HG02571 (cell line): ENCODE measurements at regions not wholly inside any gene's neighbourhood (a gene's known extent, or its start where the extent isn't known, plus 50 kb on each side); places are given as distances from the start of the nearest gene placed in this dataset.
"Not testable (repeated sequence)": the region's sequence is repeated elsewhere in the genome, so short reads cannot be mapped to it uniquely, and the experiment has no call there.

ENCODE experiments used
- ATAC-seq: cut with Tn5 transposase; IDR thresholded peaks from one replicate; pipeline ENCODE4 v1.9.1; 2021; ENCODE audit warnings: mild to moderate bottlenecking, moderate library complexity; ENCODE audit not compliant: unreplicated experiment

DNA sequence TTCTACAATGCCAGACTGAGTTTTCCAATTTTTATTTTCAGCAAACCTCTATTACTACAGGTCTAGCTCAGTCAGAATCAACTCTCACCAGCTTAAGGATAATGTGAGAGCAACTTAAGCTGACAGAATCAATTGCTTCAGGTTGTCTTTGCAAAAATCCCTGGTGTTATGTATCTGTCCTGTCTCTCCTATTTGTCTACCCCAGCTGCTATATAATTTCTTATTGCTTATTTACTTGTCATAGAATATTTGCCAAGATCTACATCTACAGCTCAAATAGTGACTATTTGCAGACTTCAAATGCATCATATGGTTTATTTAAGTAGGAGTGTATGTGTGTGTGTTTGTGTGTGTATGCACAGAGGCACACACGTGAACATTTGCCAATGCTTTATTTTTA, 54.1 kb downstream of the FOXG1 start:
- ATAC-seq = no peak

DNA sequence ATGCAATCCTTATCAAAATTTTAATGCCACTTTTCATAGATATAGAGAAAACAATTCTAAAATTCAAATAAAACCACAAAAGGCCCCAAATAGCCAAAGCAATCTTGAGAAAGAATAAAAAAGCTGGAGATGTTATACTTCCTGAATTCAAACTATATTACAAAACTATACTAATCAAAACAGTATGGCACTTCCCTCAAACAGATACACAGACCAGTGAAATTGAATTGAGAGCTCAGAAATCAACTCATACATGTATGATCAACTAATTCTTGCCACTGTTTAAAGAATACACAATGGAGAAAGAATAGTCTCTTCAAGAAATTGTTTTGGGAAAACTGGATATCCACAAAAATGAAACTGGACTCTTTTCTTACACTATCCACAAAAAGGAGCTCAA, 55.4 kb downstream of the FOXG1 start:
- ATAC-seq = no peak

DNA sequence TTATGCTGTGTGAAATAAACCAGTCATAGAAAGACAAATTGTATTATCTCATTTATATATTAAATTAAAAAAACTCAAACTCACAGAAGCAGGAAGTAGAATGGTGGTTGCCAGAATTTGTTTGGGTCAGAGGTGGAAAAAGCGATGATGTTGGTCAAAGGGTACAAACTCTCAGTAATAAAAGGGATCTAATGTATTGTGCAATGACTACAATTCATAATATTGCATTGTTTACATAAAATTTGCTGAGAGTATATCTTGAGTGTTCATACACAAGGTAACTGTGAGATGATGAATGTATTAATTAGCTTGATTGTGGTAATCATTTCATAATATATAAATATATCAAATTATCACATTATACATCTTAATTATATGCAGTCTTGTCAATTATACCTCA, 56.7 kb downstream of the FOXG1 start:
- no peak for ATAC-seq

DNA sequence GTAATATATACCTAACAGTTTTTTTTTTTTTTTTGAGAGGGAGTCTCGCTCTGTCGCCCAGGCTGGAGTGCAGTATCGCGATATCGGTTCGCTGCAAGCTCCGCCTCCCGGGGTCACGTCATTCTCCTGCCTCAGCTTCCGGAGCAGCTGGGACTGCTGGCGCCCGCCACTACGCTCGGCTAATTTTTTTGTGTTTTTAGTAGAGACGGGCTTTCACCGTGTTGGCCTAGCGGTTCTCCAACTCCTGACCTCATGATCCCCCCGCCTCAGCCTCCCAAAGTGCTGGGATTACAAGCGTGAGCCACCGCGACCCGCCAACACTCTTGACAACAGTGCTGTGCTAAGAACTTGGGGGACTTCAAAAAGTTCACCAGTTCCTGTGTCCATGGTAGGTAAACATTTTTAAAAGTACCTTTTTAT, 63.5 kb downstream of the FOXG1 start:
- ATAC-seq = no peak

- peak; percentile 98 for ATAC-seq
These were observed 64.5 kb downstream of the FOXG1 start for GRCh38 chr14:28831126-28831525.

DNA sequence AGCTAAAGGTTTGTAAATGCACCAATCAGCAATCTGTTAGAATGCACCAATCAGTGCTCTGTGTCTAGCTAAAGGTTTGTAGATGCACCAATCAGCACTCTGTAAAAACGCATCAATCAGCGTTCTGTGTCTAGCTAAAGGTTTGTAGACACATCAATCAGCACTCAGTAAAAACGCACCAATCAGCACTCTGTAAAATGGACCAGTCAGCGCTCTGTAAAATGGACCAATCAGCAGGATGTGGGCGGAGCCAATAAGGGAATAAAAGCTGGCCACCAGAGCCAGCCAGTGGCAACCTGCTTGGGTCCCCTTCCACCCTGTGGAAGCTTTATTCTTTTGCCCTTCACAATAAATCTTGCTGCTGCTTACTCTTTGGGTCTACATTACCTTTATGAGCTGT, 76.0 kb downstream of the FOXG1 start:
- not testable (repeated sequence) for ATAC-seq

- no peak for ATAC-seq
These were observed 101.0 kb downstream of the FOXG1 start for GRCh38 chr14:28867571-28867970.

DNA sequence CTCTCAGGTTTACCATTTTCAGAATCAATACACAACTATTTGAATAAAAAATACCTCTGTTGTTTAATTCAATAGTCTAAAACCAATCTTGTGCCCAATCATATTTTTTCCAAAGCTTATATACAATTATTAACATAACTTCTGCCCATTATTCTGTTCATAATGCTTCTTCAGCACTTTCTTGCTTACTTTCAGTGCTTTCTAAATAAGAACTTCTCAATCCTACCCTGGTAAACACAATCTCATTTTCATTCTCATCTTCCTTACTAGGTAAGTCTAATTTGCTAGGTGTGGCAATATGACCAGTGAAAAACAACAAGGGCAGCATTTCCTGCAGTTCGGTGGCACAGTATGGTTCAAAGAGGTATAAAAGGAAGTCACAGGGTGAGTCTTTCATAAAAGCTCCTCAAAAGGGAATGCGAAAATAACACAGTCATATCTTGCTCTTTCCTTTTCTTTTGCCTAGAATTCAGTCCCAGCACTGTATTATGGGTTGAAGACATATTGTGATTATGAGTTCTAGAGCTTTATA, 103.5 kb downstream of the FOXG1 start:
- ATAC-seq = no peak

DNA sequence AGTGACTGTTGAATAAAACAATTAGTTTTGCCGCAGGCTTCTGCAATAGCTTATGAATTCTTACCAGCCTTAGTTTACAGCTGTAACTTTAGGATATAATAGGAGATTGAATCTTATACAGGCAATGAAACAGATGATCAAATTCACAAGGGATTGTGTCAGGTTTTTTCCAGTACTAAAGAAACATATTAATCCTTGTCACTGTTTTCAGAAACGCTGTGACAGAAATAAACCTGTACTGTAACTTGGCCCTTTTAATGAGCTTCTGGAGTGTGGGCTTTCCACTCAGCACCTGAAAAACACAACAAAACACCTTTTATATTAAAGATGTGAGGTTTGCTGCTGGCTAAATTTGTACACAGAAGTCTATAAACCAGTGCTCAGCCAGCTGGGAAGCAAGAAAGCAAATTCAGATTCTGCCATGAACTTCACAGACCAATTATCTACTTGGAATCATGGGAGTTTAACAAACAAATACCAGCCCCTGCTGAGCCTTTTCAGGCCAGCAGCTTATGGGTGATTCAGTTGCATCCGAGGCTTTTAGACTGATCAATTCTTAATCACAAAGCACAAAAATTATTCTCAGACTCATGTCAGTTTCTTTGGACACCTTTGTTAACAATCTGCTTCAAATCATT, 109.5 kb downstream of the FOXG1 start:
- no peak for ATAC-seq

GRCh38 chr14:28876572-28876945, 110.0 kb downstream of the FOXG1 start:
- ATAC-seq = no peak

DNA sequence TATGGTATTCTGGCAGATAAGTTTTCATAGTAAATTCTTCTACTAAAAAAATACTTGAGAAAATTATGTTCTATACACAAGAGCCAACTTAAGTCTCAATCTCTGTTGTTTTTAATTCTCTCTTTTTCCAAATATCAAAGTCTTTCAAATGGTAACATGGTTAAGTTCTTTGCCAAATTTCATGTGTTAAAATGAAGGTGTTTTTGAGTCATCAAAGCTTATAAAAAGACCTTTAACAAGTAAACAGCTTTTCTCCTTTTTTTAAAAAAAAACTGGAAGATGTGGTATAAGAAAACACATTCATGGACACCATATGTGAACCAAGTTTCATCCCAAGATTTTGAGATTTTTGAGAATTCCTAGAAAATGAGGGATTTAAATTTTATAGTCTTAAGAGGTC, 111.3 kb downstream of the FOXG1 start:
- no peak for ATAC-seq

- no peak for ATAC-seq
These were observed 113.0 kb downstream of the FOXG1 start for GRCh38 chr14:28879573-28879996.

DNA sequence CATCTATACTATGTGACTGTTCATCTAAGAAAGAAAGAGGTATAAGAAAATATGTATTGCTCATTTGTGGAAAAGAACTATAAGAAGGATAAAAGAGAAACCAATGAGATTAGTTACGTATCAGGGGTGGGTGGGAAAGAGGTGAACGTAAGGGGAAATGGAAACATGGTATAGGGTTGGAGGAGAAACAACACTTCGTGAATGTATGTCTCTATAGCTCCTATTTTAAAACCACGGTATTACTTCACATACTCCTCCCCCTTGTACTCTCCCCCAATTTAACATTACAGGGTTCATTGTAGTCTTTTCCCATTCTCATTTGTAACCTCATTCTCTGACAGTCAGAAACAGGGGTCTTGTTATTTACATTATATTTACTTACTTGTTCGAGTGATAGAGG, 120.4 kb downstream of the FOXG1 start:
- no peak for ATAC-seq

DNA sequence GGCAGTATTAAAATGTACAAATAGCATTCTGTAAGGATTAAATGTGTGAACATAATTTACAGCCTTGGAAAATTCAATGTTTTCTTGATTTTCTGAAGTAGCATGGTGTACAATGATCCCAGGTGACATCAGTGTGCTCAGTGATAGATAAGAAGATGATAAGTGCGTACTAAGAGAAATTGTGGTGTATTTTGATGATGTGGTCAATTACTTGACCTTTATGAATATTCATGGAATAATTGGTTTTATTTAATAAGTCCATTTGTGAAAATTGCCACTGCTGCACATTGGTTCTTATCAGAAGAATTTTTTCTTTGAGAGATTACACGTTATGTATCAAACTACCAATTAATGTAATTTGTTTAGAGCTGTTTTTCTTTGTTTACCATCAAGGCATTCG, 128.8 kb downstream of the FOXG1 start:
- ATAC-seq = no peak

DNA sequence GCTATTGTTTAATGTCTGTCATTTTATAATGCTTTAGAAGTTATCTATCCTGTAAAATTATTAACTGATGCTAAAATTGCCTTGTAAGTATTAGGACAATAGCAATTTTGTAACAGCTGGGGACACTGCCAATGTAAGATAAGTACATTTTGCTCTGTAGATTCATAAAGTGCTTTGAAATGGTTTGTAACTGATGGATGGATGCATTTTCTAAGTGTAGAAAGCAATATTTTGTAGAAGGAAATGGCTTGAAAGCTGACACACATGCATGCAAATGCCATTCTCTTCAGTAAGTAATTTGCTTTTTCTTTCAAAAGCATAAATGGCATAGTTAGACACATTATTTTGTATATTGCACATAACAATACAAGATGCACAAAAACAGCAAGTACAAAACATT, 129.8 kb downstream of the FOXG1 start:
- ATAC-seq = no peak

DNA sequence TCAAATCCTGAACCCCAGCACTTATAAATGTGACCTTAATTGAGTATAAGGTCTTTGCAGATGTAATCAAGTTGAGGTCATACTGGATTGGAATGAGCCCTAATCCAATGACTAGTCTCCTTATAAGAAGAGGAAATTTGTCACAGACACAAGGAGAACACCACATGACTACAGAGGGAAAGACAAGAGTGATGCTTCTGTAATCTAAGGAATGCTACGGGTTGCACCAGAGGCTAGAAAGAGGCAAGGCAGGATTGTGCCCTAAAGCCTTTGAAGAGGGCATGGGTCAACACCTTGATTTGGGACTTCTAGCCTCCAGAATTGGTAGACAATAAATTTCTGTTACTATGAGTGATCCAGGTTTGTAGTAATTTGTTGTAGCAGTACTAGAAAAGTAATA, 135.0 kb downstream of the FOXG1 start:
- no peak for ATAC-seq

DNA sequence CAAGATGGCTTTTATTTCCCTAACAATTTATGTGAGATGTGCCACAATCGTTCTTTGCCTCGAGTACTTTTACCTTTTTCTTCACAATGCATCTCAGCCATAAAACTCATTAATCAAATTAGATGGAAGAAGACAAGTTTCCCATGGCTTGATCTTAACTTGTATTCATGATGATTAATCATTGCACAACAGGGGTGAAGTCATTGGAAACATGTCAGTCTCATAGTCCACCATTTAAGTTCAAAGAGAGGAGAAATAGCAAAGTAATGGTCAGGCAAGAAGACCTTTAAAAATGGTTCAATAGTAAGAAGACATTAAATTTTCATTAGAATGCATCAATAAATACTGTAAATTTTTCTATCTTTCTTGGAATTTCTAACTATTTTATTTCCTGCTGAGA, 136.3 kb downstream of the FOXG1 start:
- ATAC-seq = no peak

DNA sequence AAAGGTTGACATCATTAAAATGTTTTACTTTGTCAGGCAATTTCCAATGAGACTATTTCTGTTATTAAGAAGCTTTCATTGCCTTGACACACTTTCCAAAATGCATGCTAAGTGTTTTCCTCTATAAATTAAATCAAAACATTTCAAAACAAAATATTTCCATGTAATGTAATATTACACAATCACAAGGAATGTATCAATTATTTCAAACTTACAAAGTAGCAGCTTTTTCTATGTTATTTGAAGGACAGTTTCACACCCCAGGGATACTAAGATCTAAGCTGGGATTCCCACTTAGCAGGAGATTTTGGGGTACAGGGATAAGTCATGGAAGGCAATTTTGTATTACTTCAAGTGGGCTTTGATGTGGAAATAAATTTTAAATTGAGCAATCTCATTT, 144.9 kb downstream of the FOXG1 start:
- no peak for ATAC-seq

- ATAC-seq = no peak
These were observed 146.5 kb downstream of the FOXG1 start for GRCh38 chr14:28913056-28913455.

- ATAC-seq = no peak
These were observed 159.5 kb downstream of the FOXG1 start for GRCh38 chr14:28926122-28926521.

- ATAC-seq = no peak
These were observed 165.4 kb downstream of the FOXG1 start for GRCh38 chr14:28931999-28932398.

DNA sequence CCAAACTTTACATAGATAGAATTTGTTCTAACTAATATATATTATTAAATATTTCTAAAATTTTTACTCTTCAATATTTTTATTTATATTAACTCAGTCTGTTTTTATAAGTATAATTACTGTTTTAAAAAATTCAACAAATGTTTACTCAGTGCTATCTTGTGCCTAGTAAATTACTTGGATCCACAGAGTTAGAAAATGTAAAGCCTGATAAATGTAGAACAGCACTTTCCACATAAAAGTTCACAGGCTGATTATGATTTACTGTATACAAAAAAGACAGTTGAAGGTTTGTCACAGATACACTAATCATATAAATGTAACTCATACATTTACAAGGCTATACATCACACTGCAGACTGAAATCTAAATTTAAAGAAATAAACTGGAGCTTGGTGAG, 170.0 kb downstream of the FOXG1 start:
- no peak for ATAC-seq

GRCh38 chr14:28941758-28942157, 175.2 kb downstream of the FOXG1 start:
- no peak for ATAC-seq
